ENCODE measurements at regions not wholly inside any gene's neighbourhood (a gene's known extent, or its start where the extent isn't known, plus 50 kb on each side); places are given as distances from the start of the nearest gene placed in this dataset.

DNA sequence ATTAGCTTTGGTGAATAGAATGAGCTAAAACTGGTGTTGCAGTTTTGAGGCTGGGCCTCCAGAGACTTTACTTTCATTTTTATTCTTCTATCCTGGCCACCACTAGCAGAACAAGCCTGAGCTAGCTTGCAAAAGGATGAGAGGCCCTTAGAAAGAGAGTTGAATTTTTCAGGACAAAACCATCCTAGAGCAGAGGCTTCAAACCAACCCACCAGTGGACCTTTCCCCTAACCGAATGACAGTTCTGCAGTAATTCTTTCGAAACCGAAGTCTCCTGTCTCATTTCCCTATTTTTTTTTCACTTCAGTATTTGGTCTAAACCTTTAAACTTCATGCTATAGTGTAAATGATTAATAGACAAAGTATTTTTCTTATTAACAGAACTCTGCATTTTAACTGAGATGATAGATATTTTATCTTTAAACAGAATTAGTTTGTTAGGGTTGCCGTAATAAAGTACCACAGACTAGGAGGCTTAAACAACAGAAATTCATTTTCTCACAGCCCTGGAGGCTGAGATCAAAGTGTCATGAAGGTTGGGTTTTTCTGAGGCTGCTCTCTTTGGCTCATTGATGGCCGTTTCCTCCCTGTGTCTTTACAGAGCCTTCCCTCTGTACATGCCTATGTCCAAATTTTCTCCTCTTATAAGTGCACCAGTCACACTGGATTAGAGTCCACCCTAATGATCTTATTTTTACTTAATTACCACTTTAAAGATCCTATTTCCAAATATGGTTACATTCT, 80.6 kb upstream of the PAK5 start:
- no peak for DNase-seq

- no peak for DNase-seq
Observed at GRCh38 chr20:9918348-9918747, 79.5 kb upstream of the PAK5 start.

DNA sequence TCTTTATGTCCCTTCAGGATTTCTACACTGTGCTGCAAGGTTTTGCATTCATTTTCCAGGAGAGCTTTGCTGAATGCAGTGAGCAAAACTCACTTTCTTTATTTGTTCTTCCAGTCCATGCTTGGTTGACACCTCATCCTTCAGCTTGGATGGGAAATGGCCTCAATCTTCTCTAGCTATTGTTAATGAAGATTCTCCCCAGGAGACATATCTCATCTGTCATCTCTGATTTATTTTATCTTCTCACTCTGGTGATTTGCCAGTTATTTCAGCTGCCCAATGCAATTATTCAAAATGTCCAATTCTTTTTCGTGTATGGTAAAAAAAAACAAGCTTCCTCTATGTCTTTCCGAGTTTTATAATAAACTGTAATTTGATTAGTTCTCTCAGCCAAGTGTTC, 77.9 kb upstream of the PAK5 start:
- no peak for DNase-seq

GRCh38 chr20:9912858-9913434, 74.1 kb upstream of the PAK5 start:
- no peak for DNase-seq

DNA sequence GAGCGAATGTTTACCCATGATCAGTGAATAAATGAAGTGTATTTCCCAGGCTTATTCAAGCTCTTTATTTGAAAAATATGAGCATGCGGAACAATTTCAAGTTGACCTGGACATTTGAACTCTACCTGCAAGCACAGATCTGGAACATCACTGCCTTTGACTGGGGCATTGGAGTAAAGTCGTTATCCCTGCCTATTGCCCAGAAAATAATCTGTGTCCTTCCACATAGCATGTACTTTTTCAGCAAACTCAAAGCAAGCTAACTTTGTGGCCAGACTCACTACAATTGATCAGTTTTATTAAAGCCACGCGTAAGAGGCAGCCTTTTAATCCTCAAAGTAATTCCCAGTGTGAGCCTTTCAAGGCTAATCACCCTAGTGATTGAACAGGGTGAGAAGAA, 73.4 kb upstream of the PAK5 start:
- no peak for DNase-seq

GRCh38 chr20:9911519-9911918, 72.6 kb upstream of the PAK5 start:
- no peak for DNase-seq

- DNase-seq: no peak
Observed at GRCh38 chr20:9909167-9909566, 70.3 kb upstream of the PAK5 start.

DNA sequence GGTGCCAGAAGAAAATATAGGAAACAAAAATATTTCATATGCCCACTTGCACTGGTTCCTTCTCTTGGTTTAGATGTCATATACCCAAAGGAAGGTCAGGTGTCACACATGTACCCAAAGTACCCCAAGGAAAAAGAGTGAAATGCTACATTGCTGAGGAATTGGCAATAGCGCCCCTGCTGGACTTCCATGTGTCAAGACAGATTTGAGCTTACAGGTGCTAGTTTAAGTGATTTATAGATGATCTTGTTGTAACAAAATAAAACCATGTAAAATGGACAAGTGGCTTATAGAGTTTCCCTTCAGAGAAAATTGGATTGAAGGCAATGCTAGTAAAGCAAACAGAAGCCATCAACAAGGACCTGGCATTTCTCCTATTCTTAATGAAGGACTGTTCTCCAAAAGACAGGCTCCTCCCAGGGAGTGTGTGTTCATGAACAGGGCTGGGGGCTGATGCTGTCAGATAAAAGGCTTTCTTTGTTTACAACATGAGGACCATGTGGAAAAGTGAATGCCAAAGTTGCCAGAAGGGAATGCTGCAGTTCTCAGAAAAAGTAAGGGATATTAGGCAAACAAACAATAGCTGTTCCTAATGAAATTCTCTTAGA, 64.3 kb upstream of the PAK5 start:
- no peak for DNase-seq

DNA sequence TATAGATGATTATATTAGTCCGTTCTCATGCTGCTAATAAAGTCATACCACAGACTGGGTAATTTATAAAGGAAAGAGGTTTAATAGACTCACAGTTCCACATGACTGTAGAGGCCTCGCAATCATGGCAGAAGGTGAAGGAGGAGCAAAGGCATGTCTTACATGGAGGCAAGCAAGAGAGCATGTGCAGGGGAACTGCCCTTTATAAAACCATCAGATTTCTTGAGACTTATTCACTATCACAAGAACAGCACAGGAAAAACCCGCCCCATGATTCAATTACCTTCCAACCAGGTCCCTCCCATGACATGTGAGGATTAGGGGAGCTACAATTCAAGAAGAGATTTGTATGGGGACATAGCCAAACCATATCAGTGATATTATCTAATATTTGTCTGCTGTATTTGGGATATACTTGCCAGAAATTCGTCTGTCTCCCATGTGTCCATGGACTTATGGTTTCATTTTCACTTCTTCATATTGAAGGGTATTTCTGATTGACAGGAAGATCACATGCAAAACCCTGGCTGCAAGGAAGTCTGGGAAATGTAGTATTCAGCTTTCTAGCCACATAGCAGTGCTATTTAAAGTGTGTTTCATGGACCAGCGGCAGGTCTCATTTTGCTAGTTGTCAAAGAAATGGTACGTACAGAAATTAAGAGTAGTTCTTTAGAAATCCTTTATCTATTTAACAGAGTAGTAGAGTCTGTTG, 50.5 kb upstream of the PAK5 start:
- DNase-seq: no peak
